GM23338 (cell line): ENCODE measurements at regions not wholly inside any gene's neighbourhood (a gene's known extent, or its start where the extent isn't known, plus 50 kb on each side); places are given as distances from the start of the nearest gene placed in this dataset.

Experiments
- ATAC-seq: fragments of 200-7000 bp; cut with Tn5 transposase; 3 replicates; pipeline ENCODE4 v1.9.1; 2020
- DNase-seq: peaks from one replicate; pipeline ENCODE4 v3.0.0-alpha.2; 2015; ENCODE audit warnings: low spot score
- H2AFZ ChIP-seq: fragments of 200-600 bp; sonication (generic); 2 replicates; pipeline ENCODE4 v1.8.0; 2016; ENCODE audit warnings: antibody characterized with exemption, mild to moderate bottlenecking, moderate library complexity
- H3F3A ChIP-seq: fragments of 200-600 bp; sonication (generic); replicated peaks from 2 replicates; pipeline ENCODE4 v1.8.0; 2017; ENCODE audit warnings: antibody characterized with exemption, mixed run types, low read depth
- H3K27ac ChIP-seq: fragments of 200-600 bp; sonication (generic); 2 replicates; pipeline ENCODE4 v1.6.1; 2016; ENCODE audit warnings: low read depth
- H3K27me3 ChIP-seq: fragments of 200-600 bp; sonication (generic); 2 replicates; pipeline ENCODE4 v1.8.0; 2016; ENCODE audit warnings: mild to moderate bottlenecking, mixed run types, moderate library complexity; ENCODE audit not compliant: insufficient read depth
- H3K36me3 ChIP-seq: fragments of 200-600 bp; sonication (generic); 2 replicates; pipeline ENCODE4 v1.8.0; 2016; ENCODE audit warnings: mild to moderate bottlenecking; ENCODE audit not compliant: insufficient read depth
- H3K4me1 ChIP-seq: fragments of 200-600 bp; sonication (generic); 2 replicates; pipeline ENCODE4 v1.8.0; 2016; ENCODE audit warnings: mild to moderate bottlenecking, moderate library complexity; ENCODE audit not compliant: insufficient read depth
- H3K4me2 ChIP-seq: fragments of 200-600 bp; sonication (generic); 2 replicates; pipeline ENCODE4 v1.7.1; 2017; ENCODE audit warnings: mixed run types
- H3K4me3 ChIP-seq: fragments of 200-600 bp; sonication (generic); 2 replicates; pipeline ENCODE4 v1.6.1; 2016; ENCODE audit warnings: mixed run types
- H3K79me2 ChIP-seq: fragments of 200-600 bp; sonication (generic); replicated peaks from 2 replicates; pipeline ENCODE4 v1.8.0; 2017; ENCODE audit warnings: mild to moderate bottlenecking; ENCODE audit not compliant: insufficient read depth
- H3K9me2 ChIP-seq: fragments of 200-600 bp; sonication (generic); 2 replicates; pipeline ENCODE4 v1.8.0; 2017; ENCODE audit not compliant: insufficient read depth
- H4K20me1 ChIP-seq: fragments of 200-600 bp; sonication (generic); replicated peaks from 2 replicates; pipeline ENCODE4 v1.8.0; 2017; ENCODE audit warnings: mild to moderate bottlenecking; ENCODE audit not compliant: insufficient read depth
- H3K27ac Mint-ChIP-seq: 2 replicates; pipeline ENCODE4 v1.8.0; 2020; ENCODE audit warnings: inconsistent platforms, mild to moderate bottlenecking, moderate library complexity, mixed read lengths
- H3K27me3 Mint-ChIP-seq: 3 replicates; pipeline ENCODE4 v1.8.0; 2022; ENCODE audit warnings: low read depth, mild to moderate bottlenecking, moderate library complexity, mixed read lengths, inconsistent platforms; ENCODE audit not compliant: insufficient read depth, poor library complexity
- H3K36me3 Mint-ChIP-seq: 3 replicates; pipeline ENCODE4 v1.8.0; 2021; ENCODE audit warnings: low read depth, mild to moderate bottlenecking, inconsistent platforms, moderate library complexity, mixed read lengths
- H3K4me1 Mint-ChIP-seq: 3 replicates; pipeline ENCODE4 v1.8.0; 2020; ENCODE audit warnings: mild to moderate bottlenecking, inconsistent platforms, mixed read lengths
- H3K4me3 Mint-ChIP-seq: 3 replicates; pipeline ENCODE4 v1.8.0; 2021; ENCODE audit warnings: moderate library complexity, mild to moderate bottlenecking, inconsistent platforms, mixed read lengths
- H3K9me3 Mint-ChIP-seq: 3 replicates; pipeline ENCODE4 v1.8.0; 2020; ENCODE audit warnings: moderate library complexity, mild to moderate bottlenecking, inconsistent platforms, mixed read lengths
- CREB1 ChIP-seq: fragments of 250-450 bp; sonication (Bioruptor Pico); IDR thresholded peaks from 2 replicates; pipeline ENCODE4 v1.5.0; 2020; ENCODE audit warnings: low read depth, mild to moderate bottlenecking, moderate library complexity
- EZH2 ChIP-seq: fragments of 200-600 bp; sonication (generic); IDR thresholded peaks from one replicate; pipeline ENCODE4 v1.8.0; 2017; ENCODE audit warnings: antibody characterized with exemption, mild to moderate bottlenecking, low read depth; ENCODE audit not compliant: unreplicated experiment
- EZH2phosphoT487 ChIP-seq: fragments of 200-600 bp; sonication (generic); IDR thresholded peaks from one replicate; pipeline ENCODE4 v1.8.1; 2018; ENCODE audit warnings: antibody characterized with exemption; ENCODE audit not compliant: unreplicated experiment
- JUNB ChIP-seq: IDR thresholded peaks from one replicate; pipeline ENCODE4 v1.6.1; 2016; ENCODE audit warnings: antibody characterized with exemption; ENCODE audit not compliant: unreplicated experiment
- NANOG ChIP-seq: IDR thresholded peaks from 2 replicates; pipeline ENCODE4 v1.6.1; 2016; ENCODE audit warnings: antibody characterized with exemption, borderline replicate concordance
- POLR2AphosphoS5 ChIP-seq: IDR thresholded peaks from 2 replicates; pipeline ENCODE4 v1.6.1; 2016; ENCODE audit warnings: antibody characterized with exemption, low read depth
- REST ChIP-seq: IDR thresholded peaks from one replicate; pipeline ENCODE4 v1.6.1; 2018; ENCODE audit warnings: antibody characterized with exemption; ENCODE audit not compliant: unreplicated experiment
- STAT1 ChIP-seq: IDR thresholded peaks from one replicate; pipeline ENCODE4 v1.6.1; 2016; ENCODE audit warnings: antibody characterized with exemption; ENCODE audit not compliant: unreplicated experiment
- ZNF114 ChIP-seq: fragments of 250-450 bp; sonication (Bioruptor Pico); IDR thresholded peaks from 2 replicates; pipeline ENCODE4 v1.5.0; 2020; ENCODE audit warnings: mild to moderate bottlenecking, moderate library complexity
- ZNF331 ChIP-seq: fragments of 250-450 bp; sonication (Bioruptor Pico); IDR thresholded peaks from 2 replicates; pipeline ENCODE4 v1.5.0; 2020; ENCODE audit warnings: low read depth, mild to moderate bottlenecking, moderate library complexity
- ZNF462 ChIP-seq: fragments of 250-450 bp; sonication (Bioruptor Pico); IDR thresholded peaks from 2 replicates; pipeline ENCODE4 v1.5.0; 2020; ENCODE audit warnings: mild to moderate bottlenecking, moderate library complexity

- H3K4me3 Mint-ChIP-seq = no peak overlapping the region
- no peak for TF ChIP-seq ZNF331 (CRISPR knock-in tag)
- TF ChIP-seq NANOG = no peak
- no peak for TF ChIP-seq CREB1 (CRISPR knock-in tag)
- TF ChIP-seq POLR2AphosphoS5 = no peak
- TF ChIP-seq ZNF114 = no peak
- no peaks in the 10 kb centered on the region for H3K4me1 Mint-ChIP-seq
- DNase-seq (no peak), ATAC-seq (no peak)
- no peak overlapping the region for H3K27ac ChIP-seq
- H3F3A ChIP-seq = no peaks in the 10 kb centered on the region
- no peak overlapping the region for H3K27ac Mint-ChIP-seq
- peaks cover 10% of the 10 kb centered on the region for H3K36me3 Mint-ChIP-seq
- peaks cover 20% of the 10 kb centered on the region for H3K9me3 Mint-ChIP-seq
- no peak overlapping the region for H3K4me2 ChIP-seq
- H3K79me2 ChIP-seq = no peaks in the 10 kb centered on the region
- H2AFZ ChIP-seq = no peak overlapping the region
- H3K27me3 ChIP-seq = no peaks in the 10 kb centered on the region
- H3K4me1 ChIP-seq = no peaks in the 10 kb centered on the region
- no peaks in the 10 kb centered on the region for H4K20me1 ChIP-seq
- no peak overlapping the region for H3K4me3 ChIP-seq
- no peaks in the 10 kb centered on the region for H3K36me3 ChIP-seq
- 0 out of 2 replicates have a peak, but pooled peaks cover 6% of the 10 kb centered on the region for H3K9me2 ChIP-seq
- no peaks in the 10 kb centered on the region for H3K27me3 Mint-ChIP-seq
These were observed 352.2 kb downstream of the ZNF521 start for GRCh38 chr18:24999650-25000267.

- H3K27me3 Mint-ChIP-seq = no peaks in the 10 kb centered on the region
- H3K4me1 Mint-ChIP-seq = peaks cover 6% of the 10 kb centered on the region
- Histone ChIP-seq H3K36me3 (no peaks in the 10 kb centered on the region), H3K4me3 (no peak overlapping the region), H3K27me3 (no peaks in the 10 kb centered on the region), H2AFZ (no peak overlapping the region), H3K4me2 (no peak overlapping the region), H3K9me2 (peaks cover 10% of the 10 kb centered on the region; the same call in 1 of the 2 replicates), H3K27ac (no peak overlapping the region), H3K79me2 (no peaks in the 10 kb centered on the region), H3K4me1 (no peaks in the 10 kb centered on the region), H3F3A (no peaks in the 10 kb centered on the region), H4K20me1 (no peaks in the 10 kb centered on the region)
- no peak overlapping the region for H3K4me3 Mint-ChIP-seq
- peaks cover 20% of the 10 kb centered on the region for H3K9me3 Mint-ChIP-seq
- ATAC-seq (no peak), DNase-seq (no peak)
- no peak overlapping the region for H3K27ac Mint-ChIP-seq
- peaks cover 10% of the 10 kb centered on the region for H3K36me3 Mint-ChIP-seq
- no peak for TF ChIP-seq EZH2
- TF ChIP-seq STAT1 = no peak
- no peak for TF ChIP-seq ZNF462 (CRISPR knock-in tag)
- TF ChIP-seq POLR2AphosphoS5 = no peak
- no peak for TF ChIP-seq CREB1 (CRISPR knock-in tag)
- no peak for TF ChIP-seq EZH2phosphoT487
- TF ChIP-seq REST = no peak
- TF ChIP-seq ZNF114 = no peak
- TF ChIP-seq NANOG = no peak
- TF ChIP-seq JUNB = no peak
These were observed 350.2 kb downstream of the ZNF521 start for GRCh38 chr18:25001803-25002202.
